ENCODE measurements at regions not wholly inside any gene's neighbourhood (a gene's known extent, or its start where the extent isn't known, plus 50 kb on each side); places are given as distances from the start of the nearest gene placed in this dataset.

DNA sequence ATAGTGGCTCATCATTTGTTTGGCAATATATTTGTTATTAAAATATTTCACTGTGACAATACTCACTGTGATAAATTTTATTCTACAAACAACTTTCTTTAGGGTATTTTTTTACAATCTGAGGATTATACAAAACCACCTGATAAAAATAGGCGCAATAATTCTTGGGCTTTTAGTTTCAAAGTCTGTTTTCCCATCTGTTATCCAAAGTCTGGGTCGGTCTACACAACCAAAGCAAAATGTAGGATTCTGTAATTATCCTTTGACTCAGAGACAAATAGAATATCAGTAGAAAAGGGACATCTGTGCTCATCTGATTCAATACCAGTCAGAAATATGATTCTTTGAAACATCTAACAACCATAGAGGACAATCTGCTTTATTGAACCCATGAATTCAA lies 271.8 kb upstream of the AMIGO2 start:
- Histone ChIP-seq H3K9me3 (ENCODE audit: control insufficient read depth, low read length) (peaks cover 6% of the 10 kb centered on the region), H3K4me1 (ENCODE audit: control insufficient read depth, insufficient read depth, low read length) (no peaks in the 10 kb centered on the region), H3K9ac (ENCODE audit: extremely low read depth, low read length, poor library complexity, severe bottlenecking) (no peak overlapping the region), H3K4me3 (ENCODE audit: low read length) (no peak overlapping the region), H3K27ac (ENCODE audit: low read depth, low read length) (no peak overlapping the region), H3K36me3 (ENCODE audit: control insufficient read depth, insufficient read depth, low read length) (no peaks in the 10 kb centered on the region), H3K27me3 (ENCODE audit: control insufficient read depth, insufficient read depth, low read length, poor library complexity, severe bottlenecking) (no peaks in the 10 kb centered on the region)
- WGBS, 2 experiments (ENCODE audit: insufficient coverage in 1 of 2, insufficient read length in 1 of 2): 97% methylated on average over 2 of the region's 2 CpGs; no CpG with 5 or more reads in 1 of the 2 experiments
- Mint-ChIP-seq H3K4me1 (no peaks in the 10 kb centered on the region), H3K36me3 (ENCODE audit: low read depth) (no peaks in the 10 kb centered on the region), H3K4me3 (no peak overlapping the region), H3K9me3 (peaks cover 3% of the 10 kb centered on the region), H3K27ac (no peak overlapping the region), H3K27me3 (ENCODE audit: insufficient read depth) (no peaks in the 10 kb centered on the region)
- no peak for DNase-seq
- TF ChIP-seq, protein P1, sequence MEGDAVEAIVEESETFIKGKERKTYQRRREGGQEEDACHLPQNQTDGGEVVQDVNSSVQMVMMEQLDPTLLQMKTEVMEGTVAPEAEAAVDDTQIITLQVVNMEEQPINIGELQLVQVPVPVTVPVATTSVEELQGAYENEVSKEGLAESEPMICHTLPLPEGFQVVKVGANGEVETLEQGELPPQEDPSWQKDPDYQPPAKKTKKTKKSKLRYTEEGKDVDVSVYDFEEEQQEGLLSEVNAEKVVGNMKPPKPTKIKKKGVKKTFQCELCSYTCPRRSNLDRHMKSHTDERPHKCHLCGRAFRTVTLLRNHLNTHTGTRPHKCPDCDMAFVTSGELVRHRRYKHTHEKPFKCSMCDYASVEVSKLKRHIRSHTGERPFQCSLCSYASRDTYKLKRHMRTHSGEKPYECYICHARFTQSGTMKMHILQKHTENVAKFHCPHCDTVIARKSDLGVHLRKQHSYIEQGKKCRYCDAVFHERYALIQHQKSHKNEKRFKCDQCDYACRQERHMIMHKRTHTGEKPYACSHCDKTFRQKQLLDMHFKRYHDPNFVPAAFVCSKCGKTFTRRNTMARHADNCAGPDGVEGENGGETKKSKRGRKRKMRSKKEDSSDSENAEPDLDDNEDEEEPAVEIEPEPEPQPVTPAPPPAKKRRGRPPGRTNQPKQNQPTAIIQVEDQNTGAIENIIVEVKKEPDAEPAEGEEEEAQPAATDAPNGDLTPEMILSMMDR (conservative IDR thresholded peaks at IDR 0.05): no peak

DNA sequence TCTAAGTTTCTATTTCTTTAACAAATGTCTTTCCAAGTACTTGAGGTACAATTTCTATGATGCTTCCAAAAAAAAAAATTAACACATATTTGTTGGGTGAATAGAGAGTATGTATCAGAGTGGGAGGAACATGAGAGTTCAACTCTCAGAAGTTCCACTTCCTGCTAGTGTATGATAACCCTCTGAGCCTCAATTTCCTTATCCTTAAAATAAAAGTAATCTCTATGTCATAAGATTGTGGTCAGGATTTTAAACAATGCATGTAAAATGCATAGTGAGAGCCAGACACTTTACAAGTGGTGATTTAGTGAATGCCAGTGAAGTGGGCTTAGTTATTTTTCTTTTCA lies 270.3 kb upstream of the AMIGO2 start:
- H3K36me3 Mint-ChIP-seq (ENCODE audit: low read depth): no peaks in the 10 kb centered on the region
- Histone ChIP-seq H3K9me3 (ENCODE audit: control insufficient read depth, low read length) (peaks cover 6% of the 10 kb centered on the region), H3K36me3 (ENCODE audit: control insufficient read depth, insufficient read depth, low read length) (no peaks in the 10 kb centered on the region), H3K27me3 (ENCODE audit: control insufficient read depth, insufficient read depth, low read length, poor library complexity, severe bottlenecking) (no peaks in the 10 kb centered on the region), H3K9ac (ENCODE audit: extremely low read depth, low read length, poor library complexity, severe bottlenecking) (no peak overlapping the region), H3K27ac (ENCODE audit: low read depth, low read length) (no peak overlapping the region), H3K4me3 (ENCODE audit: low read length) (no peak overlapping the region), H3K4me1 (ENCODE audit: control insufficient read depth, insufficient read depth, low read length) (no peaks in the 10 kb centered on the region)
- no peak overlapping the region for H3K4me3 Mint-ChIP-seq
- TF ChIP-seq, protein P1 (conservative IDR thresholded peaks at IDR 0.05): no peak
- no peaks in the 10 kb centered on the region for H3K4me1 Mint-ChIP-seq
- peaks cover 3% of the 10 kb centered on the region for H3K9me3 Mint-ChIP-seq
- no peak for DNase-seq
- H3K27me3 Mint-ChIP-seq (ENCODE audit: insufficient read depth): no peaks in the 10 kb centered on the region
- no peak overlapping the region for H3K27ac Mint-ChIP-seq

DNA sequence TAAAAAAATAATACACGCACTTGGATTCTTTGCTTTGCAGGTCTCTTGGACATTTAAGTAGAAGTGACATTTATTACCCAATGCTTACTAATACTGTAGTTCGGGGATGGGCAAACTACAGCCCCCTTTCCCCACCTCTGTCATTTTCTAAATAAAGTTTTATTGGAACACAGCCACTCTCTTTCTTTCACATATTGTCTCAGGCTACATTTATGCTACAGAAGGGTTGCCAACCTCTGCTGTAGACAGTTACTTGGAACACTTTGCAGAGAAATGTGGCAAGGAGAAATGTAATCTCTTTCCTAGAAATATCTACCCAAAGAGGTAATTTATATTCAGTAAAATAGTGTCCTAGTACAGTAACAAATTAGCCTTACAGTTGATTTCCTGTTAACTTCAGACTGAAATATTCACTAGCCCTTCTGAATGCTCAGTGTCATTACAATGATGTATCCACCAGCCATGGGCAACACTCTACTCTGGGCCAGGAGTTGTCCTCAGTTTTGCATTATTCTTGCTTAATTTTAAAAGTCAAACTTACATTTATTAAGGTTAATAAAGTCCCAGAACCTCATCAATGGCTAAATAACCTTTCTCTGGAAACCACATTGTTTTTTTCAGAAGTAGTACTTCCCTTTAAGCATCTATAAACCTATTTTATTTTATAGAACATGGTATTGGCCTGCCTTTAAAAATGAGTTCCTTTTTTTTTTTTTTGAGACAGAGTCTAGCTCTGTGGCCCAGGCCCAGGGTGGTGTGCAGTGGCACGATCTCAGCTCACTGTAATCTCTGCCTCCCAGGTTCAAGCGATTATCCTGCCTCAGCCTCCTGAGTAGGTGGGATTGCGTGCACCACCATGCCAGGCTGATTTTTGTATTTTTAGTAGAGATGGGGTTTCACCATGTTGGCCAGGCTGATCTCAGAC lies 269.6 kb upstream of the AMIGO2 start:
- Mint-ChIP-seq H3K27me3 (ENCODE audit: insufficient read depth) (no peaks in the 10 kb centered on the region), H3K9me3 (no peaks in the 10 kb centered on the region), H3K27ac (no peak overlapping the region), H3K4me1 (no peaks in the 10 kb centered on the region), H3K4me3 (no peak overlapping the region), H3K36me3 (ENCODE audit: low read depth) (no peaks in the 10 kb centered on the region)
- Histone ChIP-seq H3K27ac (ENCODE audit: low read depth, low read length) (no peak overlapping the region), H3K9me3 (ENCODE audit: control insufficient read depth, low read length) (peaks cover 6% of the 10 kb centered on the region), H3K36me3 (ENCODE audit: control insufficient read depth, insufficient read depth, low read length) (no peaks in the 10 kb centered on the region), H3K27me3 (ENCODE audit: control insufficient read depth, insufficient read depth, low read length, poor library complexity, severe bottlenecking) (no peaks in the 10 kb centered on the region), H3K4me3 (ENCODE audit: low read length) (no peak overlapping the region), H3K4me1 (ENCODE audit: control insufficient read depth, insufficient read depth, low read length) (no peaks in the 10 kb centered on the region), H3K9ac (ENCODE audit: extremely low read depth, low read length, poor library complexity, severe bottlenecking) (no peak overlapping the region)
- DNase-seq: no peak
- TF ChIP-seq, protein P1 (conservative IDR thresholded peaks at IDR 0.05): no peak
- 95 to 100% methylated on average over 1 to 5 of the region's 5 CpGs for WGBS, 2 experiments (ENCODE audit: insufficient coverage in 1 of 2, insufficient read length in 1 of 2)

Measured in endodermal cell (in vitro differentiated cells).